H1 (cell line): ENCODE measurements at regions not wholly inside any gene's neighbourhood (a gene's known extent, or its start where the extent isn't known, plus 50 kb on each side); places are given as distances from the start of the nearest gene placed in this dataset.

ENCODE experiments used
- ASH2L ChIP-seq: fragments of 200-600, 300-600 bp; sonication (generic); IDR thresholded peaks from one replicate; pipeline ENCODE4 v1.7.1; 2017; ENCODE audit warnings: low read length
- CHD2 ChIP-seq: IDR thresholded peaks from 2 replicates; pipeline ENCODE4 v1.6.1; 2012; ENCODE audit warnings: low read length, improper control_type of control experiment
- GABPA ChIP-seq: IDR thresholded peaks from 2 replicates; pipeline ENCODE4 v1.6.1; 2011; ENCODE audit warnings: mild to moderate bottlenecking, low read length, moderate library complexity, borderline replicate concordance; ENCODE audit not compliant: insufficient read depth
- SUZ12 ChIP-seq: fragments of 200-600 bp; sonication (generic); IDR thresholded peaks from 2 replicates; pipeline ENCODE4 v1.6.1; 2012; ENCODE audit warnings: mild to moderate bottlenecking, inconsistent platforms, low read length, moderate library complexity, mixed read lengths
- TEAD4 ChIP-seq: IDR thresholded peaks from 2 replicates; pipeline ENCODE4 v1.6.1; 2012; ENCODE audit warnings: low read depth, low read length, inconsistent platforms, mixed read lengths
- USF2 ChIP-seq: IDR thresholded peaks from 2 replicates; pipeline ENCODE4 v1.6.1; 2011; ENCODE audit warnings: low read length, improper control_type of control experiment

- TF ChIP-seq USF2 (no peak), ASH2L (no peak), GABPA (no peak), CHD2 (no peak), TEAD4 (no peak), SUZ12 (no peak)
Observed at GRCh38 chr9:84136119-84136868, 155.7 kb downstream of the RMI1 start (continued).
